ENCODE measurements at regions not wholly inside any gene's neighbourhood (a gene's known extent, or its start where the extent isn't known, plus 50 kb on each side); places are given as distances from the start of the nearest gene placed in this dataset.

DNA sequence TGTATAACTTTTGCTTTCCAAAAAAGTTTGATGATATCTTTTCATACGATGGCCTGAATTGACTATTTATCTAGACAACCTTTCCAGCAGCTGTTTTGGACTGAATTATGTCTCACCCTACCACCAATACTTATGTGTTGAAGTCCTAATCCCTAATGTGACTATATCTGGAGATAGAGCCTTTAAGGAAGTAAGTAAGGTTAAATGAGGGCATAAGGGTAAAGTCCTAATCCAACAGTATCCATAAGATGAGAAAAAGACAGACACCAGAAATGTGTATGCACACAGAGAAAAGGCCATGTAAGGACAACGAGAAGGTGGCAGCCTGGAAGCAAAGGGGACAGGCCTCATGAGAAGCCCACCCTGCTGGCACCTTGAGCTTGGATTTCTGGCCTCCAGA is 86.6 kb upstream of the PPARGC1A start:
- DNase-seq (ENCODE audit: extremely low read depth in 1 of 4, low spot score in 3 of 4) (no peak), ATAC-seq (no peak), FAIRE-seq (no peak)
- intact Hi-C loops (cut with micrococcal nuclease) (no loop called here), in situ Hi-C loops (cut with MboI) (no loop called here)
- Histone ChIP-seq H3K27ac (ENCODE audit: extremely low read depth, low read depth, low read length) (no peak overlapping the region), H3K4me1 (replicated peaks in 1 of 2; ENCODE audit: control insufficient read depth in 2 of 2, insufficient read depth in 2 of 2, low read length in 2 of 2) (no peaks in the 10 kb centered on the region), H3K4me3 (no peak overlapping the region), H3K9me3 (replicated peaks; ENCODE audit: control insufficient read depth, insufficient read depth, low read depth, low read length) (no peaks in the 10 kb centered on the region), H3K4me2 (ENCODE audit: insufficient read depth, low read length) (no peak overlapping the region), H4K20me1 (replicated peaks; ENCODE audit: control insufficient read depth, insufficient read depth, low read length) (no peaks in the 10 kb centered on the region), H3K9ac (ENCODE audit: insufficient read depth in 1 of 2, low read depth in 2 of 2, low read length in 2 of 2) (no peak overlapping the region), H3K36me3 (ENCODE audit: control insufficient read depth, insufficient read depth, low read length) (no peaks in the 10 kb centered on the region), H3K9me1 (ENCODE audit: control insufficient read depth, insufficient read depth, low read length) (no peaks in the 10 kb centered on the region), H2AFZ (ENCODE audit: low read depth, low read length) (no peak overlapping the region), H3K27me3 (ENCODE audit: control insufficient read depth in 2 of 2, insufficient read depth in 2 of 2, low read length in 2 of 2) (no peaks in the 10 kb centered on the region), H3K79me2 (ENCODE audit: control insufficient read depth, insufficient read depth, low read length) (no peaks in the 10 kb centered on the region)
- POLR2A ChIA-PET, result no interaction called here
- 0% methylated on average over 2 of the region's 2 CpGs for WGBS (ENCODE audit: insufficient coverage, low coverage, missing lambda C conversion rate)
- CTCF ChIA-PET (ENCODE audit: low intra/inter-chr PET ratio), result no interaction called here
- BruUV-seq (replicated peaks), result no TSS peak
- TF ChIP-seq ZNF239 (CRISPR knock-in tag; IDR thresholded peaks at IDR 0.05), result no peak
- no peak for TF ChIP-seq SIN3A (IDR thresholded peaks at IDR 0.05; ENCODE audit: borderline replicate concordance in 2 of 2, control insufficient read depth in 1 of 2, low read depth in 2 of 2, low read length in 2 of 2)
- TF ChIP-seq PCBP2 (IDR thresholded peaks at IDR 0.05; ENCODE audit: low read depth, low read length, poor library complexity, severe bottlenecking), result no peak
- TF ChIP-seq HEY1 (CRISPR knock-in tag; IDR thresholded peaks at IDR 0.05; ENCODE audit: borderline replicate concordance), result no peak
- TF ChIP-seq ZNF445 (CRISPR knock-in tag; IDR thresholded peaks at IDR 0.05; ENCODE audit: low read depth), result no peak
- no peak for TF ChIP-seq EGR1 (conservative IDR thresholded peaks at IDR 0.05)
- no peak for TF ChIP-seq SRSF1 (IDR thresholded peaks at IDR 0.05; ENCODE audit: low read depth, low read length)
- TF ChIP-seq SNAPC5 (CRISPR knock-in tag; IDR thresholded peaks at IDR 0.05), result no peak
